HEK293 (cell line): ENCODE measurements at regions not wholly inside any gene's neighbourhood (a gene's known extent, or its start where the extent isn't known, plus 50 kb on each side); places are given as distances from the start of the nearest gene placed in this dataset.

Experiments
- CTCF ChIA-PET: fragments of 350-600 bp; formaldehyde crosslinking; extraction: SDS; loops from one replicate; lab custom pipeline; 2021; ENCODE audit warnings: antibody characterized with exemption; lab: Yijun Ruan, JAX
- POLR2A ChIA-PET: fragments of 300-600 bp; formaldehyde crosslinking; extraction: SDS; loops from one replicate; lab custom pipeline; 2020; ENCODE audit warnings: antibody characterized with exemption, inconsistent platforms; lab: Yijun Ruan, JAX
- H3K27ac ChIP-seq: fragments of 200-500 bp; sonication (Bioruptor generic); 2 replicates; pipeline ENCODE4 v1.5.1; 2014; ENCODE audit warnings: low read depth, low read length, control low read depth, inconsistent platforms; ENCODE audit errors: extremely low read depth
- H3K36me3 ChIP-seq, 2 experiments: fragments of 200-500 bp in 1 of 2; sonication (Bioruptor generic) in 1 of 2; 1 replicate in 1 of 2; 2 replicates in 1 of 2; pipeline ENCODE4 v1.5.1; 2014 to 2017; ENCODE audit warnings: inconsistent platforms in 2 of 2, low read length in 2 of 2; ENCODE audit not compliant: control insufficient read depth in 2 of 2, insufficient read depth in 1 of 2
- H3K4me1 ChIP-seq: fragments of 200-500 bp; sonication (Bioruptor generic); 2 replicates; pipeline ENCODE4 v1.5.1; 2014; ENCODE audit warnings: mild to moderate bottlenecking, low read length, inconsistent platforms; ENCODE audit not compliant: control insufficient read depth, insufficient read depth
- H3K4me3 ChIP-seq: 2 replicates; pipeline ENCODE4 v1.5.1; 2011; ENCODE audit warnings: low read depth, mild to moderate bottlenecking, control low read depth, low read length, moderate library complexity
- H3K9me3 ChIP-seq: fragments of 200-500 bp; sonication (Bioruptor generic); 2 replicates; pipeline ENCODE4 v1.5.1; 2014; ENCODE audit warnings: low read depth, low read length, inconsistent platforms; ENCODE audit not compliant: control insufficient read depth, insufficient read depth
- GFI1B ChIP-seq: fragments of 450-650 bp; formaldehyde crosslinking; IDR thresholded peaks from 2 replicates; pipeline ENCODE4 v1.5.1; 2016; ENCODE audit warnings: missing biosample characterization, missing genetic modification characterization
- KLF17 ChIP-seq: fragments of 450-650 bp; formaldehyde crosslinking; IDR thresholded peaks from 2 replicates; pipeline ENCODE4 v1.5.1; 2016; ENCODE audit warnings: missing biosample characterization, missing genetic modification characterization
- KLF8 ChIP-seq: fragments of 450-650 bp; formaldehyde crosslinking; IDR thresholded peaks from 2 replicates; pipeline ENCODE4 v1.5.1; 2016; ENCODE audit warnings: missing biosample characterization, missing genetic modification characterization
- PRDM2 ChIP-seq: fragments of 450-650 bp; formaldehyde crosslinking; IDR thresholded peaks from 2 replicates; pipeline ENCODE4 v1.5.1; 2016; ENCODE audit warnings: missing biosample characterization, missing genetic modification characterization, borderline replicate concordance
- SP2 ChIP-seq: fragments of 450-650 bp; formaldehyde crosslinking; IDR thresholded peaks from 2 replicates; pipeline ENCODE4 v1.5.1; 2016; ENCODE audit warnings: missing biosample characterization, missing genetic modification characterization
- ZBTB21 ChIP-seq: fragments of 450-650 bp; formaldehyde crosslinking; IDR thresholded peaks from 2 replicates; pipeline ENCODE4 v1.5.1; 2017; ENCODE audit warnings: missing biosample characterization, missing genetic modification characterization
- ZBTB7A ChIP-seq: fragments of 450-650 bp; formaldehyde crosslinking; IDR thresholded peaks from 2 replicates; pipeline ENCODE4 v1.5.1; 2016; ENCODE audit warnings: low read depth, missing biosample characterization, missing genetic modification characterization
- ZFP3 ChIP-seq: fragments of 450-650 bp; formaldehyde crosslinking; IDR thresholded peaks from 2 replicates; pipeline ENCODE4 v1.5.1; 2016; ENCODE audit warnings: low read depth, missing biosample characterization, missing genetic modification characterization
- ZFP69B ChIP-seq: fragments of 450-650 bp; formaldehyde crosslinking; IDR thresholded peaks from 2 replicates; pipeline ENCODE4 v1.5.1; 2016; ENCODE audit warnings: missing biosample characterization, missing genetic modification characterization
- ZNF146 ChIP-seq: fragments of 450-650 bp; formaldehyde crosslinking; IDR thresholded peaks from 2 replicates; pipeline ENCODE4 v1.5.1; 2016; ENCODE audit warnings: missing biosample characterization, missing genetic modification characterization
- ZNF175 ChIP-seq: fragments of 450-650 bp; formaldehyde crosslinking; IDR thresholded peaks from 2 replicates; pipeline ENCODE4 v1.5.1; 2016; ENCODE audit warnings: missing biosample characterization, missing genetic modification characterization
- ZNF239 ChIP-seq: fragments of 450-650 bp; formaldehyde crosslinking; IDR thresholded peaks from 2 replicates; pipeline ENCODE4 v1.5.1; 2016; ENCODE audit warnings: missing biosample characterization, missing genetic modification characterization
- ZNF416 ChIP-seq: fragments of 450-650 bp; formaldehyde crosslinking; IDR thresholded peaks from 2 replicates; pipeline ENCODE4 v1.5.1; 2016; ENCODE audit warnings: missing biosample characterization, missing genetic modification characterization
- ZNF513 ChIP-seq: fragments of 450-650 bp; IDR thresholded peaks from 2 replicates; pipeline ENCODE4 v1.5.1; 2018; ENCODE audit warnings: missing biosample characterization, missing genetic modification characterization
- ZNF514 ChIP-seq: fragments of 450-650 bp; formaldehyde crosslinking; IDR thresholded peaks from 2 replicates; pipeline ENCODE4 v1.5.1; 2016; ENCODE audit warnings: missing biosample characterization, missing genetic modification characterization
- ZNF530 ChIP-seq: fragments of 450-650 bp; formaldehyde crosslinking; IDR thresholded peaks from 2 replicates; pipeline ENCODE4 v1.5.1; 2016; ENCODE audit warnings: low read depth, missing biosample characterization, missing genetic modification characterization
- ZNF549 ChIP-seq: fragments of 450-650 bp; IDR thresholded peaks from 2 replicates; pipeline ENCODE4 v1.5.1; 2018; ENCODE audit warnings: missing biosample characterization, missing genetic modification characterization, mild to moderate bottlenecking, inconsistent platforms, moderate library complexity
- ZNF596 ChIP-seq: fragments of 450-650 bp; IDR thresholded peaks from 2 replicates; pipeline ENCODE4 v1.5.0; 2018; ENCODE audit warnings: missing biosample characterization, mild to moderate bottlenecking, missing genetic modification characterization, moderate library complexity
- ZNF621 ChIP-seq: fragments of 450-650 bp; formaldehyde crosslinking; IDR thresholded peaks from 2 replicates; pipeline ENCODE4 v1.5.1; 2017; ENCODE audit warnings: missing biosample characterization, missing genetic modification characterization
- ZNF658 ChIP-seq: fragments of 450-650 bp; formaldehyde crosslinking; IDR thresholded peaks from 2 replicates; pipeline ENCODE4; 2016; ENCODE audit warnings: missing biosample characterization, missing genetic modification characterization
- ZNF837 ChIP-seq: fragments of 450-650 bp; formaldehyde crosslinking; IDR thresholded peaks from 2 replicates; pipeline ENCODE4 v1.5.1; 2016; ENCODE audit warnings: missing biosample characterization, missing genetic modification characterization

GRCh38 chr1:63042278-63042677, 258.3 kb downstream of the ATG4C start (continued):
- TF ChIP-seq PRDM2 (tag by site-specific recombination) (no peak), ZNF175 (tag by site-specific recombination) (no peak), SP2 (no peak), ZFP69B (tag by site-specific recombination) (no peak)
- TF ChIP-seq, all 188 proteins: peak for 0

GRCh38 chr1:63046539-63046938, 262.6 kb downstream of the ATG4C start:
- H3K4me3 ChIP-seq: no peak overlapping the region
- ChIA-PET POLR2A (no interaction called here), CTCF (no interaction called here)
- H3K36me3 ChIP-seq: no peaks in the 10 kb centered on the region
- no peaks in the 10 kb centered on the region for H3K9me3 ChIP-seq
- no peaks in the 10 kb centered on the region for H3K4me1 ChIP-seq
- no peak overlapping the region for H3K27ac ChIP-seq
- TF ChIP-seq ZBTB21 (tag by site-specific recombination) (no peak), ZNF513 (tag by site-specific recombination) (0 out of 2 replicates have a peak, but pooled peaks have one; percentile 14), ZFP3 (no peak)
- TF ChIP-seq, all 188 proteins: peak for 1

- Histone ChIP-seq H3K9me3 (no peaks in the 10 kb centered on the region), H3K36me3 (no peaks in the 10 kb centered on the region), H3K27ac (no peak overlapping the region), H3K4me3 (no peak overlapping the region), H3K4me1 (no peaks in the 10 kb centered on the region)
- ChIA-PET CTCF (no interaction called here), POLR2A (no interaction called here)
- TF ChIP-seq ZNF416 (tag by site-specific recombination) (no peak), ZBTB7A (tag by site-specific recombination) (no peak), GFI1B (tag by site-specific recombination) (no peak), ZNF239 (tag by site-specific recombination) (no peak), ZNF514 (no peak), ZFP3 (no peak), ZNF530 (tag by site-specific recombination) (no peak), ZNF596 (tag by site-specific recombination) (no peak), ZNF549 (tag by site-specific recombination) (no peak), ZNF621 (no peak), KLF8 (no peak), ZNF837 (tag by site-specific recombination) (no peak), ZNF658 (tag by site-specific recombination) (no peak), KLF17 (tag by site-specific recombination) (no peak), ZNF146 (no peak)
Observed at GRCh38 chr1:63049135-63049534, 265.2 kb downstream of the ATG4C start.
